H1 (cell line): ENCODE measurements at regions not wholly inside any gene's neighbourhood (a gene's known extent, or its start where the extent isn't known, plus 50 kb on each side); places are given as distances from the start of the nearest gene placed in this dataset.

Experiments
- BCL11A ChIP-seq, 2 experiments: IDR thresholded peaks; one replicate each; pipeline ENCODE4 v1.6.1; 2011; ENCODE audit warnings: low read depth in 2 of 2, low read length in 2 of 2, mild to moderate bottlenecking in 2 of 2
- GABPA ChIP-seq: IDR thresholded peaks from 2 replicates; pipeline ENCODE4 v1.6.1; 2011; ENCODE audit warnings: mild to moderate bottlenecking, low read length, moderate library complexity, borderline replicate concordance; ENCODE audit not compliant: insufficient read depth
- POLR2AphosphoS5 ChIP-seq: IDR thresholded peaks from 2 replicates; pipeline ENCODE4 v1.6.1; 2011; ENCODE audit warnings: low read depth, low read length
- TAF1 ChIP-seq: IDR thresholded peaks from 2 replicates; pipeline ENCODE4 v1.6.1; 2011; ENCODE audit warnings: mild to moderate bottlenecking, low read depth, low read length
- TF ChIP-seq, protein P1 (sequence below): fragments of 300-600 bp; sonication (generic); IDR thresholded peaks from 2 replicates; pipeline ENCODE4 v1.7.1; 2012; ENCODE audit warnings: low read length, moderate library complexity, mild to moderate bottlenecking, inconsistent platforms; ENCODE audit not compliant: insufficient replicate concordance
- TF ChIP-seq, protein P2 (sequence below), 3 experiments: IDR thresholded peaks; 1 replicate in 2 of 3; 2 replicates in 1 of 3; pipeline versions ENCODE4 v1.5.1 to v1.6.1; 2011; ENCODE audit warnings: low read length in 3 of 3, mild to moderate bottlenecking in 3 of 3, inconsistent platforms in 2 of 3, low read depth in 1 of 3, moderate library complexity in 1 of 3; ENCODE audit not compliant: insufficient read depth in 1 of 3; ENCODE audit errors: control extremely low read depth in 1 of 3

DNA sequence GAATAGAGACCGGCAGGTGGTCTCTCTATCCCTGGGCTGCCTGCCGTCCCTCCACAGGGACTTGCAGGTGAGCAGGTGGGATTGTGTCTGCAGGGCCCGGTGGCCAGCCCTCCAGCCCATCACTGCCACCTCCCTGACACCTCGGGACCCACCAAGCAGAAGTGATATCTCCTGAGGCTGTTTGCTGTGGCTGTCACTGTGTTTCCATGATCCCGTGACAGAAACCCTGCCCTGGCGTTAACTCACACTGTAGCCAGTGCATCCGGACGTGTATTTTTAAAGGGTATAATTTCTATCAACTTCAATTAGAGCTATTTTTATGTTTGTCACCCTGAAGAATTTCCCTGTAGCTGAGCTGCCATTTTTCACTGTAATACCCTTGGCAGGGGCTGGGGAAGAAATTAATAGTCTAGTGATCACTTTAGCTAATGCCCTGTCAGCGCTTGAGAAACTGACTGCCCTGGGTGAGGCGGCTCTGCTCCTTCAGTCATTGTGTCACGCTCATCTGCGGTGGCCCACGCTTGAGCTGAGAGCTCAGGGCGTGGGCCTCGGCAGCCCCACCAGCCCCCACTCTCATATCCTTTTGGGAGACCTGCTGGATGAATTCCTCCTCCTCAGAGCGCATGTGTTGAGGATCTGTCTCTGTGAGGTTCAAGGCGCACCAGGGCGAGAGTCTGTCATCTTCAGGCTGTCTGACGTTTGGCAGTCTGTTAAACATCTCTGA is 229.9 kb upstream of the CIBAR2 start (continued):
- TF ChIP-seq, protein P1, sequence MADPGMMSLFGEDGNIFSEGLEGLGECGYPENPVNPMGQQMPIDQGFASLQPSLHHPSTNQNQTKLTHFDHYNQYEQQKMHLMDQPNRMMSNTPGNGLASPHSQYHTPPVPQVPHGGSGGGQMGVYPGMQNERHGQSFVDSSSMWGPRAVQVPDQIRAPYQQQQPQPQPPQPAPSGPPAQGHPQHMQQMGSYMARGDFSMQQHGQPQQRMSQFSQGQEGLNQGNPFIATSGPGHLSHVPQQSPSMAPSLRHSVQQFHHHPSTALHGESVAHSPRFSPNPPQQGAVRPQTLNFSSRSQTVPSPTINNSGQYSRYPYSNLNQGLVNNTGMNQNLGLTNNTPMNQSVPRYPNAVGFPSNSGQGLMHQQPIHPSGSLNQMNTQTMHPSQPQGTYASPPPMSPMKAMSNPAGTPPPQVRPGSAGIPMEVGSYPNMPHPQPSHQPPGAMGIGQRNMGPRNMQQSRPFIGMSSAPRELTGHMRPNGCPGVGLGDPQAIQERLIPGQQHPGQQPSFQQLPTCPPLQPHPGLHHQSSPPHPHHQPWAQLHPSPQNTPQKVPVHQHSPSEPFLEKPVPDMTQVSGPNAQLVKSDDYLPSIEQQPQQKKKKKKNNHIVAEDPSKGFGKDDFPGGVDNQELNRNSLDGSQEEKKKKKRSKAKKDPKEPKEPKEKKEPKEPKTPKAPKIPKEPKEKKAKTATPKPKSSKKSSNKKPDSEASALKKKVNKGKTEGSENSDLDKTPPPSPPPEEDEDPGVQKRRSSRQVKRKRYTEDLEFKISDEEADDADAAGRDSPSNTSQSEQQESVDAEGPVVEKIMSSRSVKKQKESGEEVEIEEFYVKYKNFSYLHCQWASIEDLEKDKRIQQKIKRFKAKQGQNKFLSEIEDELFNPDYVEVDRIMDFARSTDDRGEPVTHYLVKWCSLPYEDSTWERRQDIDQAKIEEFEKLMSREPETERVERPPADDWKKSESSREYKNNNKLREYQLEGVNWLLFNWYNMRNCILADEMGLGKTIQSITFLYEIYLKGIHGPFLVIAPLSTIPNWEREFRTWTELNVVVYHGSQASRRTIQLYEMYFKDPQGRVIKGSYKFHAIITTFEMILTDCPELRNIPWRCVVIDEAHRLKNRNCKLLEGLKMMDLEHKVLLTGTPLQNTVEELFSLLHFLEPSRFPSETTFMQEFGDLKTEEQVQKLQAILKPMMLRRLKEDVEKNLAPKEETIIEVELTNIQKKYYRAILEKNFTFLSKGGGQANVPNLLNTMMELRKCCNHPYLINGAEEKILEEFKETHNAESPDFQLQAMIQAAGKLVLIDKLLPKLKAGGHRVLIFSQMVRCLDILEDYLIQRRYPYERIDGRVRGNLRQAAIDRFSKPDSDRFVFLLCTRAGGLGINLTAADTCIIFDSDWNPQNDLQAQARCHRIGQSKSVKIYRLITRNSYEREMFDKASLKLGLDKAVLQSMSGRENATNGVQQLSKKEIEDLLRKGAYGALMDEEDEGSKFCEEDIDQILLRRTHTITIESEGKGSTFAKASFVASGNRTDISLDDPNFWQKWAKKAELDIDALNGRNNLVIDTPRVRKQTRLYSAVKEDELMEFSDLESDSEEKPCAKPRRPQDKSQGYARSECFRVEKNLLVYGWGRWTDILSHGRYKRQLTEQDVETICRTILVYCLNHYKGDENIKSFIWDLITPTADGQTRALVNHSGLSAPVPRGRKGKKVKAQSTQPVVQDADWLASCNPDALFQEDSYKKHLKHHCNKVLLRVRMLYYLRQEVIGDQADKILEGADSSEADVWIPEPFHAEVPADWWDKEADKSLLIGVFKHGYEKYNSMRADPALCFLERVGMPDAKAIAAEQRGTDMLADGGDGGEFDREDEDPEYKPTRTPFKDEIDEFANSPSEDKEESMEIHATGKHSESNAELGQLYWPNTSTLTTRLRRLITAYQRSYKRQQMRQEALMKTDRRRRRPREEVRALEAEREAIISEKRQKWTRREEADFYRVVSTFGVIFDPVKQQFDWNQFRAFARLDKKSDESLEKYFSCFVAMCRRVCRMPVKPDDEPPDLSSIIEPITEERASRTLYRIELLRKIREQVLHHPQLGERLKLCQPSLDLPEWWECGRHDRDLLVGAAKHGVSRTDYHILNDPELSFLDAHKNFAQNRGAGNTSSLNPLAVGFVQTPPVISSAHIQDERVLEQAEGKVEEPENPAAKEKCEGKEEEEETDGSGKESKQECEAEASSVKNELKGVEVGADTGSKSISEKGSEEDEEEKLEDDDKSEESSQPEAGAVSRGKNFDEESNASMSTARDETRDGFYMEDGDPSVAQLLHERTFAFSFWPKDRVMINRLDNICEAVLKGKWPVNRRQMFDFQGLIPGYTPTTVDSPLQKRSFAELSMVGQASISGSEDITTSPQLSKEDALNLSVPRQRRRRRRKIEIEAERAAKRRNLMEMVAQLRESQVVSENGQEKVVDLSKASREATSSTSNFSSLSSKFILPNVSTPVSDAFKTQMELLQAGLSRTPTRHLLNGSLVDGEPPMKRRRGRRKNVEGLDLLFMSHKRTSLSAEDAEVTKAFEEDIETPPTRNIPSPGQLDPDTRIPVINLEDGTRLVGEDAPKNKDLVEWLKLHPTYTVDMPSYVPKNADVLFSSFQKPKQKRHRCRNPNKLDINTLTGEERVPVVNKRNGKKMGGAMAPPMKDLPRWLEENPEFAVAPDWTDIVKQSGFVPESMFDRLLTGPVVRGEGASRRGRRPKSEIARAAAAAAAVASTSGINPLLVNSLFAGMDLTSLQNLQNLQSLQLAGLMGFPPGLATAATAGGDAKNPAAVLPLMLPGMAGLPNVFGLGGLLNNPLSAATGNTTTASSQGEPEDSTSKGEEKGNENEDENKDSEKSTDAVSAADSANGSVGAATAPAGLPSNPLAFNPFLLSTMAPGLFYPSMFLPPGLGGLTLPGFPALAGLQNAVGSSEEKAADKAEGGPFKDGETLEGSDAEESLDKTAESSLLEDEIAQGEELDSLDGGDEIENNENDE, result no peak
- TF ChIP-seq, protein P2, sequence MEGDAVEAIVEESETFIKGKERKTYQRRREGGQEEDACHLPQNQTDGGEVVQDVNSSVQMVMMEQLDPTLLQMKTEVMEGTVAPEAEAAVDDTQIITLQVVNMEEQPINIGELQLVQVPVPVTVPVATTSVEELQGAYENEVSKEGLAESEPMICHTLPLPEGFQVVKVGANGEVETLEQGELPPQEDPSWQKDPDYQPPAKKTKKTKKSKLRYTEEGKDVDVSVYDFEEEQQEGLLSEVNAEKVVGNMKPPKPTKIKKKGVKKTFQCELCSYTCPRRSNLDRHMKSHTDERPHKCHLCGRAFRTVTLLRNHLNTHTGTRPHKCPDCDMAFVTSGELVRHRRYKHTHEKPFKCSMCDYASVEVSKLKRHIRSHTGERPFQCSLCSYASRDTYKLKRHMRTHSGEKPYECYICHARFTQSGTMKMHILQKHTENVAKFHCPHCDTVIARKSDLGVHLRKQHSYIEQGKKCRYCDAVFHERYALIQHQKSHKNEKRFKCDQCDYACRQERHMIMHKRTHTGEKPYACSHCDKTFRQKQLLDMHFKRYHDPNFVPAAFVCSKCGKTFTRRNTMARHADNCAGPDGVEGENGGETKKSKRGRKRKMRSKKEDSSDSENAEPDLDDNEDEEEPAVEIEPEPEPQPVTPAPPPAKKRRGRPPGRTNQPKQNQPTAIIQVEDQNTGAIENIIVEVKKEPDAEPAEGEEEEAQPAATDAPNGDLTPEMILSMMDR (IDR thresholded peaks at IDR 0.05; ENCODE audit: control extremely low read depth in 1 of 3, insufficient read depth in 1 of 3, low read depth in 1 of 3, low read length in 3 of 3), result no peak
- no peak for TF ChIP-seq TAF1
- no peak for TF ChIP-seq BCL11A (IDR thresholded peaks at IDR 0.05; ENCODE audit: low read depth in 2 of 2, low read length in 2 of 2)
- no peak for TF ChIP-seq POLR2AphosphoS5
- no peak for TF ChIP-seq GABPA
